Adrenal gland (tissue), 5 donors: ENCODE measurements at regions not wholly inside any gene's neighbourhood (a gene's known extent, or its start where the extent isn't known, plus 50 kb on each side); places are given as distances from the start of the nearest gene placed in this dataset.

Source experiments
- CTCF ChIP-seq, 6 experiments: fragments of 450-650 bp in 4 of 6; fragments of 200-600 bp in 2 of 6; sonication (generic) in 1 of 6; IDR thresholded peaks; 1 replicate in 5 of 6; 2 replicates in 1 of 6; pipeline versions ENCODE4 v1.5.1 to v1.8.0; 2016 to 2021; ENCODE audit warnings: antibody characterized with exemption in 6 of 6, mild to moderate bottlenecking in 2 of 6, moderate library complexity in 1 of 6
- POLR2A ChIP-seq, 2 donors: fragments of 450-650 bp; IDR thresholded peaks; one replicate each; pipeline ENCODE4 v1.6.1; 2017; ENCODE audit warnings: antibody characterized with exemption in 2 of 2, mild to moderate bottlenecking in 2 of 2, moderate library complexity in 1 of 2
- donor health status: DM: no; HTN: no; CAD: no.

- TF ChIP-seq CTCF (IDR thresholded peaks at IDR 0.05): no peak
- no peak for TF ChIP-seq POLR2A (IDR thresholded peaks at IDR 0.05)
Observed at GRCh38 chr1:87190402-87190801, 138.3 kb upstream of the LMO4 start.
